ENCODE measurements at regions not wholly inside any gene's neighbourhood (a gene's known extent, or its start where the extent isn't known, plus 50 kb on each side); places are given as distances from the start of the nearest gene placed in this dataset.

GRCh38 chr13:79937311-79937710 is 403.6 kb downstream of the SPRY2 start:
- no peak for TF ChIP-seq MAX (CRISPR knock-in tag; IDR thresholded peaks at IDR 0.05)
- TF ChIP-seq FOXJ3 (CRISPR knock-in tag; IDR thresholded peaks at IDR 0.05; ENCODE audit: borderline replicate concordance): no peak
- TF ChIP-seq CTCF (IDR thresholded peaks at IDR 0.05): no peak
- TF ChIP-seq ATF2 (CRISPR knock-in tag; IDR thresholded peaks at IDR 0.05; ENCODE audit: borderline replicate concordance, low read depth): no peak
- TF ChIP-seq USF2 (CRISPR knock-in tag; IDR thresholded peaks at IDR 0.05): no peak
- no peak for TF ChIP-seq SP1 (CRISPR knock-in tag; conservative IDR thresholded peaks at IDR 0.05)
- no peak for TF ChIP-seq NR3C1 (CRISPR knock-in tag; conservative IDR thresholded peaks at IDR 0.05; ENCODE audit: low read depth)
- no peak for TF ChIP-seq JUN (CRISPR knock-in tag; IDR thresholded peaks at IDR 0.05)
- TF ChIP-seq PRRX2 (CRISPR knock-in tag; IDR thresholded peaks at IDR 0.05): no peak
- no peak for TF ChIP-seq RORB (CRISPR knock-in tag; IDR thresholded peaks at IDR 0.05)
- TF ChIP-seq NR2C2 (CRISPR knock-in tag; IDR thresholded peaks at IDR 0.05): no peak
